ENCODE measurements at regions not wholly inside any gene's neighbourhood (a gene's known extent, or its start where the extent isn't known, plus 50 kb on each side); places are given as distances from the start of the nearest gene placed in this dataset.

GRCh38 chr14:58865514-58866281, 227.9 kb downstream of the DACT1 start:
- Histone ChIP-seq H3K27ac (no peak overlapping the region), H3K36me3 (no peaks in the 10 kb centered on the region), H3K4me3 (no peak overlapping the region), H3K9me3 (no peaks in the 10 kb centered on the region), H3K4me1 (ENCODE audit: insufficient read depth) (peaks cover 10% of the 10 kb centered on the region), H3K27me3 (no peaks in the 10 kb centered on the region)
- 34 to 37% (median 34%) methylated on average over 6 of the region's 6 CpGs for whole genome bisulfite sequencing, 3 donors
- TF ChIP-seq CTCF (IDR thresholded peaks at IDR 0.05): no peak
- TF ChIP-seq EP300 (IDR thresholded peaks at IDR 0.05): no peak
- TF ChIP-seq POLR2A (IDR thresholded peaks at IDR 0.05): no peak
- no peak for DNase-seq
- intact Hi-C loops (cut with DNase I): no loop called here

GRCh38 chr14:58866391-58866790, 228.6 kb downstream of the DACT1 start:
- Histone ChIP-seq H3K4me3 (no peak overlapping the region), H3K9me3 (no peaks in the 10 kb centered on the region), H3K4me1 (ENCODE audit: insufficient read depth) (peaks cover 9% of the 10 kb centered on the region), H3K27ac (no peak overlapping the region), H3K27me3 (no peaks in the 10 kb centered on the region), H3K36me3 (no peaks in the 10 kb centered on the region)
- 54 to 82% (median 68%) methylated on average over 3 of the region's 3 CpGs for WGBS, 3 donors
- no peak for DNase-seq
- intact Hi-C loops (cut with DNase I): no loop called here
- TF ChIP-seq EP300 (IDR thresholded peaks at IDR 0.05): no peak

- no peaks in the 10 kb centered on the region for H3K27me3 ChIP-seq
- intact Hi-C loops (cut with DNase I): no loop called here
- H3K9me3 ChIP-seq: no peaks in the 10 kb centered on the region
- no peak for DNase-seq
- H3K4me1 ChIP-seq (ENCODE audit: insufficient read depth): no peaks in the 10 kb centered on the region
- no peak overlapping the region for H3K27ac ChIP-seq
- H3K4me3 ChIP-seq: no peak overlapping the region
- WGBS, 3 donors: 93 to 95% (median 94%) methylated on average over 4 of the region's 4 CpGs
- no peaks in the 10 kb centered on the region for H3K36me3 ChIP-seq
- TF ChIP-seq POLR2A (IDR thresholded peaks at IDR 0.05) (no peak), CTCF (IDR thresholded peaks at IDR 0.05) (no peak), EP300 (IDR thresholded peaks at IDR 0.05) (no peak)
Observed at GRCh38 chr14:58870961-58871360, 233.2 kb downstream of the DACT1 start.

GRCh38 chr14:58871573-58871972, 233.8 kb downstream of the DACT1 start:
- no peak for TF ChIP-seq EP300 (IDR thresholded peaks at IDR 0.05)
- no peak for TF ChIP-seq POLR2A (IDR thresholded peaks at IDR 0.05)
- no peak for TF ChIP-seq CTCF (IDR thresholded peaks at IDR 0.05)
- WGBS, 3 donors: 69 to 77% (median 75%) methylated on average over 4 of the region's 4 CpGs
- Histone ChIP-seq H3K4me3 (no peak overlapping the region), H3K9me3 (no peaks in the 10 kb centered on the region), H3K27ac (no peak overlapping the region), H3K36me3 (no peaks in the 10 kb centered on the region), H3K27me3 (no peaks in the 10 kb centered on the region), H3K4me1 (ENCODE audit: insufficient read depth) (no peaks in the 10 kb centered on the region)
- no peak for DNase-seq
- intact Hi-C loops (cut with DNase I): no loop called here

- WGBS, 3 donors: 44 to 75% (median 53%) methylated on average over 6 of the region's 6 CpGs
- no peak overlapping the region for H3K27ac ChIP-seq
- H3K36me3 ChIP-seq: no peaks in the 10 kb centered on the region
- no peak overlapping the region for H3K4me3 ChIP-seq
- DNase-seq: no peak
- H3K4me1 ChIP-seq (ENCODE audit: insufficient read depth): no peaks in the 10 kb centered on the region
- intact Hi-C loops (cut with DNase I): no loop called here
- no peaks in the 10 kb centered on the region for H3K9me3 ChIP-seq
- no peaks in the 10 kb centered on the region for H3K27me3 ChIP-seq
- no peak for TF ChIP-seq POLR2A (IDR thresholded peaks at IDR 0.05)
- TF ChIP-seq CTCF (IDR thresholded peaks at IDR 0.05): no peak
- no peak for TF ChIP-seq EP300 (IDR thresholded peaks at IDR 0.05)
Observed at GRCh38 chr14:58872061-58872460, 234.3 kb downstream of the DACT1 start.
